ENCODE measurements at regions not wholly inside any gene's neighbourhood (a gene's known extent, or its start where the extent isn't known, plus 50 kb on each side); places are given as distances from the start of the nearest gene placed in this dataset.

GRCh38 chr3:146672941-146673340, 67.8 kb upstream of the PLSCR5 start:
- Histone ChIP-seq H3K36me3 (ENCODE audit: insufficient read depth, low read length) (no peaks in the 10 kb centered on the region), H3K4me3 (ENCODE audit: low read length, poor library complexity, severe bottlenecking) (no peak overlapping the region), H3K4me1 (ENCODE audit: insufficient read depth, low read length, poor library complexity, severe bottlenecking) (no peaks in the 10 kb centered on the region), H3K27me3 (ENCODE audit: insufficient read depth, low read length, poor library complexity, severe bottlenecking) (no peaks in the 10 kb centered on the region), H3K4me2 (ENCODE audit: low read depth, low read length, poor library complexity, severe bottlenecking) (no peak overlapping the region), H3K79me2 (ENCODE audit: insufficient read depth, low read length) (no peaks in the 10 kb centered on the region), H3F3A (ENCODE audit: low read depth) (no peaks in the 10 kb centered on the region), H2AFZ (ENCODE audit: low read length) (no peak overlapping the region), H4K20me1 (ENCODE audit: insufficient read depth, low read length, poor library complexity, severe bottlenecking) (no peaks in the 10 kb centered on the region), H3K9me3 (ENCODE audit: insufficient read depth, low read depth, low read length) (no peaks in the 10 kb centered on the region), H3K9me2 (replicated peaks; ENCODE audit: low read depth, low read length) (no peaks in the 10 kb centered on the region), H3K9ac (ENCODE audit: low read depth, low read length, poor library complexity, severe bottlenecking) (no peak overlapping the region)
- no peak for TF ChIP-seq EZH2phosphoT487 (IDR thresholded peaks at IDR 0.05; ENCODE audit: borderline replicate concordance)
- no peak for TF ChIP-seq CTCF (conservative IDR thresholded peaks at IDR 0.05; ENCODE audit: low read length)

DNA sequence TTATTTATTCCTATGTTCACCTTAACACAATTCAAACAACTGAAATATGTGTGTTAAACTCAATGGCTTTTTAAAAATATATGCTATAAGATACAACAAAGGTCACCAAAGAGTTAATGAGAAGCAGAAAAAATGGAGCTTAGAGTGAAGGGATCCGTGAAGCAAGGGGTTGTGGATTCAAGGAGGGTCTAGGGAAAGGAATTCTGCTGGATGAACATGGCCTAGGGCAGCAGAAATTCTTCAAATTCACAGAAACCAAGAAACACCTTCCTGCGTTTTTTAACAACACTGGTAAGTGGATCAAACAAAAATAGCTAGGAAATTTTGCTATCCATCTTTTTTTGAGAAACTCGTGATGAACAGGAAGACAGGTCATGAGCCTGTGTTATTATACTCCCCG, 59.3 kb upstream of the PLSCR5 start:
- no peaks in the 10 kb centered on the region for H3K9me3 ChIP-seq (ENCODE audit: insufficient read depth, low read depth, low read length)
- no peak overlapping the region for H3K9ac ChIP-seq (ENCODE audit: low read depth, low read length, poor library complexity, severe bottlenecking)
- H3K79me2 ChIP-seq (ENCODE audit: insufficient read depth, low read length): no peaks in the 10 kb centered on the region
- no peak overlapping the region for H3K4me3 ChIP-seq (ENCODE audit: low read length, poor library complexity, severe bottlenecking)
- no peaks in the 10 kb centered on the region for H3K4me1 ChIP-seq (ENCODE audit: insufficient read depth, low read length, poor library complexity, severe bottlenecking)
- no peak for TF ChIP-seq EZH2phosphoT487 (IDR thresholded peaks at IDR 0.05; ENCODE audit: borderline replicate concordance)
- TF ChIP-seq CTCF (conservative IDR thresholded peaks at IDR 0.05; ENCODE audit: low read length): no peak
- H3K27me3 ChIP-seq (ENCODE audit: insufficient read depth, low read length, poor library complexity, severe bottlenecking): no peaks in the 10 kb centered on the region
- no peak overlapping the region for H3K4me2 ChIP-seq (ENCODE audit: low read depth, low read length, poor library complexity, severe bottlenecking)
- H3K36me3 ChIP-seq (ENCODE audit: insufficient read depth, low read length): no peaks in the 10 kb centered on the region
- no peaks in the 10 kb centered on the region for H3F3A ChIP-seq (ENCODE audit: low read depth)
- H3K9me2 ChIP-seq (replicated peaks; ENCODE audit: low read depth, low read length): no peaks in the 10 kb centered on the region
- no peak overlapping the region for H2AFZ ChIP-seq (ENCODE audit: low read length)
- no peaks in the 10 kb centered on the region for H4K20me1 ChIP-seq (ENCODE audit: insufficient read depth, low read length, poor library complexity, severe bottlenecking)

DNA sequence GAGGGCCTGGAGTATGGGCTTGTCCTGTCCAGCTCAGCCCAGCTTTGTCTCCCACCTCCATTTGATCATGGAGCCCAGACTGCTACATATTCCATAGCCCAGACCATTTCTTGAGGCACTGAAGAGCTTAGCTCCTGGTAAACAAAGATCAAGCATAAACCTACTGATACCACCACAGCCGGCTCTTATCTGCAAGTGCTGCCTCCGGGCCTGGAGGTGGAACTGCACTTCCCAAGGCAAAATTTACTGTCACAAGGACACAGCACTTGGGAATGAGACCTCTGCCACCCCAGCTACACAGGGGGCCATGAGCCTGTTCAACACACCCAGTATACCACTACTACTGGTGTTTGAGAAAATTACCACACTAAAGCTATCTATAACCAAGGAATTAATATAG, 53.7 kb upstream of the PLSCR5 start:
- TF ChIP-seq EZH2phosphoT487 (IDR thresholded peaks at IDR 0.05; ENCODE audit: borderline replicate concordance) (no peak), CTCF (conservative IDR thresholded peaks at IDR 0.05; ENCODE audit: low read length) (no peak)
- Histone ChIP-seq H3K27me3 (ENCODE audit: insufficient read depth, low read length, poor library complexity, severe bottlenecking) (no peaks in the 10 kb centered on the region), H3K9me3 (ENCODE audit: insufficient read depth, low read depth, low read length) (no peaks in the 10 kb centered on the region), H3K9ac (ENCODE audit: low read depth, low read length, poor library complexity, severe bottlenecking) (no peak overlapping the region), H3F3A (ENCODE audit: low read depth) (no peaks in the 10 kb centered on the region), H4K20me1 (ENCODE audit: insufficient read depth, low read length, poor library complexity, severe bottlenecking) (no peaks in the 10 kb centered on the region), H3K36me3 (ENCODE audit: insufficient read depth, low read length) (no peaks in the 10 kb centered on the region), H3K4me1 (ENCODE audit: insufficient read depth, low read length, poor library complexity, severe bottlenecking) (no peaks in the 10 kb centered on the region), H3K4me2 (ENCODE audit: low read depth, low read length, poor library complexity, severe bottlenecking) (no peak overlapping the region), H3K79me2 (ENCODE audit: insufficient read depth, low read length) (no peaks in the 10 kb centered on the region), H3K4me3 (ENCODE audit: low read length, poor library complexity, severe bottlenecking) (no peak overlapping the region), H3K9me2 (replicated peaks; ENCODE audit: low read depth, low read length) (no peaks in the 10 kb centered on the region), H2AFZ (ENCODE audit: low read length) (no peak overlapping the region)
